ENCODE measurements at regions not wholly inside any gene's neighbourhood (a gene's known extent, or its start where the extent isn't known, plus 50 kb on each side); places are given as distances from the start of the nearest gene placed in this dataset.

- H3K9me3 Mint-ChIP-seq: peaks cover 3% of the 10 kb centered on the region
- H3K4me1 Mint-ChIP-seq (ENCODE audit: low read depth): no peaks in the 10 kb centered on the region
- no peaks in the 10 kb centered on the region for H3K9me3 ChIP-seq (ENCODE audit: control insufficient read depth in 1 of 2, insufficient read depth in 1 of 2, low read length in 2 of 2)
- DNase-seq (no peak), ATAC-seq (ENCODE audit: poor library complexity) (no peak)
- H3K27ac ChIP-seq (ENCODE audit: low read depth in 1 of 2, low read length in 2 of 2): no peak overlapping the region
- no peaks in the 10 kb centered on the region for H3K4me1 ChIP-seq (ENCODE audit: insufficient read depth, low read length)
- ChIA-PET POLR2A (no interaction called here), CTCF (no interaction called here)
- no peak for TF ChIP-seq CTCF (IDR thresholded peaks at IDR 0.05)
- H3K27me3 ChIP-seq (ENCODE audit: control insufficient read depth in 1 of 2, insufficient read depth in 2 of 2, low read length in 2 of 2): no peaks in the 10 kb centered on the region
- H3K27me3 Mint-ChIP-seq: no peaks in the 10 kb centered on the region
- H3K36me3 Mint-ChIP-seq (ENCODE audit: low read depth): no peaks in the 10 kb centered on the region
- no peak overlapping the region for H3K27ac Mint-ChIP-seq
- no peaks in the 10 kb centered on the region for H3K36me3 ChIP-seq (ENCODE audit: insufficient read depth, low read length)
- no peak overlapping the region for H3K4me3 ChIP-seq (ENCODE audit: low read length)
- intact Hi-C loops (cut with DNase I, micrococcal nuclease): no loop called here
- H3K4me3 Mint-ChIP-seq: no peak overlapping the region
Measured at GRCh38 chr2:145799595-145800108, 1279.7 kb upstream of the ZEB2 start.

DNA sequence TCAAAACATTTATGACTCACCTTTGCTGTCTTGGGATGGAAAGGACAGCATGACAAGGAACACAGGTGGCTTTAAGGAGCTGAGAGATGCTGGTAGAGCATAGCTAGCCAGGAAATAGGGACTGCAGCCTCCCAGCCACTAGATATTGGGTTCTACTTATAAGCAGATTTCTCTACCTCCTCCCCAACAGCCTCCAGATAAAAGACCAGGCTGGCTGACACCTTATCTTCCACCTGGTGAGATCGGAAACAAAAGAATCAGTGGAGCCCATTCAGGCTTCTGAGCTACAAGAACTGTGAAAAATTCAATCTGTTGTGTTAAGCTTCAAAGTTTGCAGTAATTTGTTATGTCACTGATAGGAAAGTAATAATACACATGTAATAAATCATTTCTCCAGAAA lies 1278.5 kb upstream of the ZEB2 start:
- Histone ChIP-seq H3K27ac (ENCODE audit: low read depth in 1 of 2, low read length in 2 of 2) (no peak overlapping the region), H3K4me3 (ENCODE audit: low read length) (no peak overlapping the region), H3K36me3 (ENCODE audit: insufficient read depth, low read length) (no peaks in the 10 kb centered on the region), H3K4me1 (ENCODE audit: insufficient read depth, low read length) (no peaks in the 10 kb centered on the region), H3K27me3 (ENCODE audit: control insufficient read depth in 1 of 2, insufficient read depth in 2 of 2, low read length in 2 of 2) (no peaks in the 10 kb centered on the region), H3K9me3 (ENCODE audit: control insufficient read depth in 1 of 2, insufficient read depth in 1 of 2, low read length in 2 of 2) (no peaks in the 10 kb centered on the region)
- ChIA-PET CTCF (no interaction called here), POLR2A (no interaction called here)
- Mint-ChIP-seq H3K27ac (no peak overlapping the region), H3K4me3 (no peak overlapping the region), H3K36me3 (ENCODE audit: low read depth) (no peaks in the 10 kb centered on the region), H3K27me3 (no peaks in the 10 kb centered on the region), H3K9me3 (peaks cover 3% of the 10 kb centered on the region), H3K4me1 (ENCODE audit: low read depth) (no peaks in the 10 kb centered on the region)
- ATAC-seq (ENCODE audit: poor library complexity) (no peak), DNase-seq (no peak)
- TF ChIP-seq CTCF (IDR thresholded peaks at IDR 0.05): no peak
- intact Hi-C loops (cut with DNase I, micrococcal nuclease): no loop called here

- ATAC-seq (ENCODE audit: poor library complexity) (no peak), DNase-seq (no peak)
- H3K4me1 Mint-ChIP-seq (ENCODE audit: low read depth): no peaks in the 10 kb centered on the region
- CTCF ChIA-PET: no interaction called here
- no peak for TF ChIP-seq CTCF (IDR thresholded peaks at IDR 0.05)
- Histone ChIP-seq H3K4me3 (ENCODE audit: low read length) (no peak overlapping the region), H3K27me3 (ENCODE audit: control insufficient read depth in 1 of 2, insufficient read depth in 2 of 2, low read length in 2 of 2) (no peaks in the 10 kb centered on the region), H3K36me3 (ENCODE audit: insufficient read depth, low read length) (no peaks in the 10 kb centered on the region), H3K27ac (ENCODE audit: low read depth in 1 of 2, low read length in 2 of 2) (no peak overlapping the region), H3K4me1 (ENCODE audit: insufficient read depth, low read length) (no peaks in the 10 kb centered on the region), H3K9me3 (ENCODE audit: control insufficient read depth in 1 of 2, insufficient read depth in 1 of 2, low read length in 2 of 2) (no peaks in the 10 kb centered on the region)
- H3K36me3 Mint-ChIP-seq (ENCODE audit: low read depth): no peaks in the 10 kb centered on the region
- H3K27ac Mint-ChIP-seq: no peak overlapping the region
- POLR2A ChIA-PET: no interaction called here
- no peak overlapping the region for H3K4me3 Mint-ChIP-seq
- intact Hi-C loops (cut with DNase I, micrococcal nuclease): no loop called here
- peaks cover 3% of the 10 kb centered on the region for H3K9me3 Mint-ChIP-seq
- no peaks in the 10 kb centered on the region for H3K27me3 Mint-ChIP-seq
Measured at GRCh38 chr2:145797692-145798091, 1277.8 kb upstream of the ZEB2 start.
